NCI-H2196 treated with DMSO at 0.1 percent for 48 hours (cell line): ENCODE measurements at regions not wholly inside any gene's neighbourhood (a gene's known extent, or its start where the extent isn't known, plus 50 kb on each side); places are given as distances from the start of the nearest gene placed in this dataset.
"Not testable (repeated sequence)": the region's sequence is repeated elsewhere in the genome, so short reads cannot be mapped to it uniquely, and the experiment has no call there.

Experiments used
- DNase-seq: peaks from one replicate; lab custom pipeline; 2025; ENCODE audit not compliant: unreplicated experiment; lab: John Stamatoyannopoulos, UW

GRCh38 chr1:201720522-201720844 is 108.5 kb upstream of the IPO9 start:
- no peak for DNase-seq

GRCh38 chr1:201721082-201722049 is 107.6 kb upstream of the IPO9 start:
- no peak for DNase-seq

DNA sequence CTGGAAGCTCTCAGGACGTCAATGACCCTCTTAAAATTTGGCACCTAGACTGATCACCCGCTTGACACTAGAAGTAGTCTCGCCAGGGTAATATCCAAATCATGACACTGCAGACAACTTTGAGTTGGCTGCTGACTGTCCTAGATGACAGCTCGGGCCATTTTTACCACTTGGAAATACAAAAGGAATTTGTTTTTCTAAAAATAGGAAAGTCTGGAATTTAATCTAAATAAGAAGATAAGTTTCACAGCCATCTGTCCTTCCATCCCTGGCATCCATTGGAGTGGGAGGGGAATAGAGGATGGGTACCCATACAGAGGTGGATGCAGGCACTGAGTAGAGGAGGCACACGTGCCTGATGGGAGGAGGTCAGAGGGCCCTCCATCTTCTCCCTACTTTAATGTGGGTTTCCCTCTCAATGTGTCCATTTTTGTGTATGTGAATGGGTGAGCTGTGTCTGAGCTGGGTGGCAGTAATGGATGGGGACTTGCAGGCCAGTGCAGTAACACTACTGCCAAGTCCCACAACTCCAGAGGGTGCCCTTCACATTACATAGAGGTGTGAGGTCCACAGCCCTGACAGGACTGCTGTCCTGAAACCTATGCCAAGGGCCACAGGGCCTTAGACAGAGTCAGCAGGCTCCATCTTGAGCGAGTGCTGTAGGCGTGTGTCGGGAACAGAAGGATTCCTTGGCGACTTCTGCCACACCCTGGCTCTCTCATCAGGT is 104.8 kb upstream of the IPO9 start:
- DNase-seq, result no peak

DNA sequence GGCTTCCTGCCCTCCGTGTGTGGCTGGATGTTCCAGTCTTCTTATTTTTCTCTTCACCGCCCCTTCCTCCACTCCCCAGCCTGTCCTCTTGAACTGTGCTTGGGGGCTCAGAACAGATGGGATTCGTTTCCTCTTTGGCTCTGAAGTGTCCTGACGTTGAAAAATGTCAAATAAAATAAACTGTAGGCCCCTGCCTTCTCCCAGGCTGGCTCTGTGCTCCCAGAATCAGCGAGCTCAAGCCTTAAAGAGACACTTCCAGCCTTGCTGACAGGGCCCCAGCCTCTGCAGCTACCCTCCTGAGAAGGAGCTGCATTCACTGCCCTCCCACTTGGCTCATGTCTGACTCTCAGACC is 104.2 kb upstream of the IPO9 start:
- DNase-seq, result no peak

GRCh38 chr1:201726700-201727099 is 102.3 kb upstream of the IPO9 start:
- DNase-seq, result no peak

- DNase-seq, result no peak
Measured at GRCh38 chr1:201728731-201729130, 100.2 kb upstream of the IPO9 start.

DNA sequence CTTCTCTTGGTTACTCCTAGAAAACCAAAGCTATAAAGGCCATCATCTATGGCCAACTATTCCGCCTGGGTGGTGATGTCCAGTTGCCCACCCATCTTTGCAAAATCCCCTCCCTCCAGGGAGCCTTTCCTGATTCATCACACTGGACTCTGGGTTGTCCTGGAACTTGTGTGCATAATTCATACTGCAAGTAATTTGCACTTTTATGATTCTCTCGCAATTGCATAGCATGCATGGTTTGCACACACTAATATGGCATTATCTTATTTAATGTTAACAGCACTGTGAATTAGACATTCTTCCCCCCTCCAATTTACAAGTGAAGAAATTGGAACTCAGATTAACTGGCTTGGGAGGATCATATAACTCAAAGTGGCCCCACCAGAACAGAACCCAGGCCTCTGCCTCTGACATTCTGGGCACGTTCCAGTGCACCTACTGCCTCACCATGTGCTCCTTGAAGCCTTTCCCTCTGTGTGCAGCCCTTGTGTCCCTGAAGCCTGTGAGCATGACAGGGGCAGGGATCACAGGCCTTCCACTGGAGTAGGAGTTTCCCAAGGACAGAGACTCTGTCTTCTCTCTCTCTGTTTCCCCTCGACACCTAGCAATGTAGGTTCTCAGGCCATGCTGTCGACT is 98.9 kb upstream of the IPO9 start:
- DNase-seq, result no peak

GRCh38 chr1:201730611-201731010 is 98.3 kb upstream of the IPO9 start:
- DNase-seq, result no peak

DNA sequence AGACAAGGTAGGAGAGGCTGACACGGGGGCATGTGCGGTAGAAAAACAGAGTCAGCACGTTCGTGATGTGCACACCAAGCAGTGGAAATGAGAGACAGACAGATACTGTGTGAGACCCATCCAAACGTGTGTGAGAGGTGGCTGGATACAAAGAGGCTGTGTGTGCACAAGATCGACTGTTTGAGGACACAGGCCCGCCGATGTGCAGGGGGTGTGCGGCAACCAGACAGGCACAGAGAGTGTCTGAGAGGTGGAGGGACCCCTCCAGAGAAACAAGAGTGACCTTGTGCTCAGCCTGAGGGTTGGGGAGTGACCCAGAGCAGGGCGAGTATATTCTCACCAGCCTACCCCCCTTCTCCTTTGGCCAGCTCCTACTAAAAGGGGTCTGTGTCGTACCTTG is 97.8 kb upstream of the IPO9 start:
- DNase-seq, result no peak

DNA sequence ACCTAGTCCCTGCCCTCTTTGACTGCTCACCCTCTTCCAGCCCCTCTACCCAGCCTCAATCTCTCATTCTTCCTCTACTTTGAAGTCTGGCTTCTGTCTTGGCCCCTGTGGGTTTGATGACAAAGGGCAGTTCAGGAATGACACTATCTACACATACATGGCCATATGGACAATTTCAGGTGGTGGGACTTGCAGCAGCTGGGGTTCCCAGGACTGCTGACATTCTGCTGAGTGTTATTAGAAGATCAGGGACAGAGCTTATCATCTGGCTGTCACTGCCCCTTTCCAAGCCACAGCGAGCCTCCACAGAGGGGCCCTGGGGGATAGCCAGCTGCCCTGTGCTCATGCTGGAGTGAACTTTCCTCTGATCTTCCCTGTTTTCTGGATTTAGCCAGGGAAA is 97.4 kb upstream of the IPO9 start:
- no peak for DNase-seq

DNA sequence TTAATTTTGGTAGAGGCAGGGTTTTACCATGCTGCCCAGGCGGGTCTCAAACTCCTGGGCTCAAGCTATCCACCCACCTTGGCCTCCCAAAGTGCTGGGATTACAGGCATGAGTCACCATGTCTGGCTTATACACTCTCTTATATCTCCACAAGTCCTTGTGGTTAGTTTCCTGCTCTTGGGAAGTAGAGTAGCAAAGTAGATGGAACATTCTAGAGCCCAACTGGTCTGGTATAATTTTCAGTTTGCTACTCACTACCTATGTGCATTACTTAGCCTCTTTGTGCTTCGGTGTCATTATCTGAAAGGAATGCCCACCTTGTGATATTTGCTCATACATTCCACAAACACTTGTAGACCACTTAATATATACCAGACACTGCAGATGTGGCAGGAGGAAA is 96.6 kb upstream of the IPO9 start:
- DNase-seq, result no peak

DNA sequence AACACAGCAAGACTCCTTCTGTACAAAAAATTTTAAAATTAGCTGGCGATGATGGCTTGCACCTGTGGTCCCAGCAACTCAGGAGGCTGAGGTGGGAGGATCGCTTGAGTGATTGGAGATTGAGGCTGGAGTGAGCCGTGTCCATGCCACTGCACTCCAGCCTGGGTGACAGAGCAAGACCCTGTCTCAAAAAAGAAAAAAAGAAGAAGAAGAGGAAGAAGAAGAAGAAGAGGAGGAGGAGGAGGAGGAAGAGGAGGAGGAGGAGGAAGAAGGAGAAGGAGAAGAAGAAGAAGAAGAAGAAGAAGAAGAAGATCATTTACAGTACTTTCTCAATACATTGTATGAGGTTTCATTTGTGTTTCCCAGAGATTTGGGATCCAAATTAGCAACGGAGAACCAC is 94.7 kb upstream of the IPO9 start:
- not testable (repeated sequence) for DNase-seq

- no peak for DNase-seq
Measured at GRCh38 chr1:201734786-201735185, 94.2 kb upstream of the IPO9 start.

DNA sequence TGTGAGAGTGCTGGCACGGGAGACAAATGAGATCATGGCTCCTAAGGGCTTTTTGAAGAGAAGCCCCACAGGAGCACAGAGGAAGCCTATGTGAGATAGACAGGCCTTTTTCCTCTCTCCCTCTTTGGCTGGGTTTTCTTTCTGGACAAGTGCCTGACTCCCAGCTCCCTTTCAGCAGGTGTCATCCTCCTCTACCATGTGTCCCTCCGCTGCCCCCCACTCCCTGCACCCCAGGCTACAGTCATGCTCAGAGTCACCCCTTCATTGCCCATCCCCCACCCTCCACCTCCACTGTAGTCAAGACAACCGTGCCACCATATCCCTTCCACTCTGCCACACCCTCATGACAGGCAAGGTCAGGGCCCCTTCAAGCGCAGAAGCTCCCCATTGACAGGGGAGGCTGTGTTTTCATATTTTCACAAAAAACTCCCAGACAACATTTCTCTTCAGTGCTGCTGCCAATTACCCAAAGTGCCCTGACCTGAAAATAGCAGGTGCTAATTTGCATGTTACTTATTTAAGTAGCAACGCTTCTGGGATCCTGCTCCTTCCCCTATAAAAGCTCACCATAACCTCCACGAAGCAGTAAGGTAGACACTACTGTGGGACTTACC is 92.1 kb upstream of the IPO9 start:
- DNase-seq, result no peak

DNA sequence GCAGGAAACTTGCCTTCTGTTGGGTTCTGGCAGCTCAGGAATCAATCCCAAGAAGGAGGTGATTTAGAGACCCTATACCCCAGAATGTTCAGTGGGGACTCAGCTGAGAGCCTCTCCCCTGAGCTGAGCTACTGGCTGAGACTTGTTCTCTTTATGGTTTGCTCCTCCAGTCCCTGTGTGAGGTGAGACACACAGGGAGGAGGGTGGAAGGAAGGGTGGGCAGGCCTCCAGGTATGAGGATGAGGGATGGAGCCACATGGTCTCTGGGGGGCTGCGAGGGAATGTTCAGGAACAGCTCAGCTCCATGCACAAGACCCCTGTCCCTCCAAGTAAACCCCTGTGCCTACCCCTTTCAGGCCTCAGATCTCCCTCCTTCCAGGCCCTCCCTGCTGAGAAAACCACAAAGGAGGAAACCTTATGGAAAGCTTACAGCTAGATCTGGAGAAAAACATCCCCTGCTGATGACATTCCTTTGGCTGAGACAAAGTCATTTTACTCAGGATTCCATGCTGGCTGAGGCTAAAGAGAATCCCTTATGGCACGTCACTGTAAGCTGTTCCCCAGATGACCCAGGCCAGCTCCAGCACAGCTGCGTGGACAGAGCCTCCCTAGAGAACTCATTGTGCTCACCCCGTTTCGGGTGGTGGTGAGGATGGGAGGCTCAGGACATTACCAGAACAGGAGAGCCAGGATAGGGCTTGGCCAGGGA is 91.5 kb upstream of the IPO9 start:
- DNase-seq, result no peak

DNA sequence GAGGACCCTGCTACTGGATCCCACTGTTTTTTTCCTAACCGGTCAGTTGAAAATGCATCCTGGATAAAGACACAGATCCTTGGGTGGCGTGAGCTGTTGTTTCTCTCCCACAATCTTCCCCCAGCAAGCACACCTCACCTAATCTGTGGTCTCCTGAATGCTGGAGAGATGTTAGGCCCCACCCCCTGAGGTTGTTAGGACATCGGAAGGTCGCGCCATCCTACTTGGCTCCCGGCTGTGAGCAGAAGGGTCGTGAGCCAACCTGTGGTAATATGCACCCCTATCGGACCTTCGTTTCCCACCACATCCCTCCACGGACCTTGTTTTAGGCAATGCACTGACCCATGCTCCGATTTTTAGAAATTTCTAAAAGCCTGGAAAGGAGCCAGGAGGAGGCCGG is 89.9 kb upstream of the IPO9 start:
- DNase-seq, result no peak

DNA sequence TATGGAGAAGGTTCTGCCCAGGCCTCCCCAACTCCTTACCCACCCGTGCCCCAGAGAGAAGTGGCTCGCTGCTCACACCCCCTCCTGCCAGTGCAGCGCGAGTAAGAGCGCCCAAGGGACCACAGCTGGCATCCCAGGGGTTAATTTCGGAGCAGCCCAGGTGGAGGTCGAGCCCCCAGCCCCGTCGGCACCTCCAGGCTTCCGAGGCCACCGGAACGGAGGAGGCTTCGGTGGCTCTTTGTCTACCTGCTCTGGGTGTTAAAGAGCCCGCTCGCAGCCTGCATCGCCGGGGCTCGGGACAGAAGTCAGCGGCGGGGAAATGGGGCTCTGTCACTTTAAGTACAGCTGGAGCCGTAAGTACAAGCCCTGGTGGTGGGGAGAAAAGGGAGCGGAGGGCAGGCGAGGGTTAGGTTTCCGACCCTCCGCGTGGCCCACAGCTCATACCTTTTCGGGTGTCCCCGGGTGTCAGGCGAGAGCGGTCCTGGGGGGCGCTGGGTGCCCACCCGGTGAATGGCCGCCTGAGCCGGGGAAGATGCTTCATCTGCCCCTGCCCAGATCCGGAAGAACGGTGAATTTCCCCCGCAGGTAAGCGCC is 89.4 kb upstream of the IPO9 start:
- no peak for DNase-seq

GRCh38 chr1:201740086-201740541 is 88.8 kb upstream of the IPO9 start:
- no peak for DNase-seq

- no peak for DNase-seq
Measured at GRCh38 chr1:201740670-201741111, 88.3 kb upstream of the IPO9 start.

- no peak for DNase-seq
Measured at GRCh38 chr1:201741763-201742342, 87.1 kb upstream of the IPO9 start.
